OCI-LY7 (cell line): ENCODE measurements at regions not wholly inside any gene's neighbourhood (a gene's known extent, or its start where the extent isn't known, plus 50 kb on each side); places are given as distances from the start of the nearest gene placed in this dataset.

Experiments used
- CTCF ChIP-seq: fragments of 200-600 bp; sonication (generic); conservative IDR thresholded peaks from 2 replicates; pipeline ENCODE4 v1.5.1; 2014; ENCODE audit warnings: mild to moderate bottlenecking, antibody characterized with exemption, low read length, moderate library complexity, mixed read lengths
- EZH2phosphoT487 ChIP-seq: fragments of 200-600 bp; sonication (generic); IDR thresholded peaks from 2 replicates; pipeline ENCODE4 v1.6.1; 2018; ENCODE audit warnings: low read depth, borderline replicate concordance, mild to moderate bottlenecking, mixed run types, antibody characterized with exemption, low read length, moderate library complexity, mixed read lengths

GRCh38 chr1:244957525-244957924 is 93.2 kb upstream of the HNRNPU start:
- no peak for TF ChIP-seq CTCF
- TF ChIP-seq EZH2phosphoT487 = no peak
